Stimulated activated CD4-positive, alpha-beta T cell treated with anti-CD3 and anti-CD28 coated beads, TNF-alpha, amount 100 ng/mL, for 48 hours (primary cell): ENCODE measurements at regions not wholly inside any gene's neighbourhood (a gene's known extent, or its start where the extent isn't known, plus 50 kb on each side); places are given as distances from the start of the nearest gene placed in this dataset.
"Not testable (repeated sequence)": the region's sequence is repeated elsewhere in the genome, so short reads cannot be mapped to it uniquely, and the experiment has no call there.

Experiments
- DNase-seq, 3 donors: peaks; one replicate each; pipeline ENCODE4 v3.0.0-alpha.2; 2020; ENCODE audit warnings: low read depth in 3 of 3

DNA sequence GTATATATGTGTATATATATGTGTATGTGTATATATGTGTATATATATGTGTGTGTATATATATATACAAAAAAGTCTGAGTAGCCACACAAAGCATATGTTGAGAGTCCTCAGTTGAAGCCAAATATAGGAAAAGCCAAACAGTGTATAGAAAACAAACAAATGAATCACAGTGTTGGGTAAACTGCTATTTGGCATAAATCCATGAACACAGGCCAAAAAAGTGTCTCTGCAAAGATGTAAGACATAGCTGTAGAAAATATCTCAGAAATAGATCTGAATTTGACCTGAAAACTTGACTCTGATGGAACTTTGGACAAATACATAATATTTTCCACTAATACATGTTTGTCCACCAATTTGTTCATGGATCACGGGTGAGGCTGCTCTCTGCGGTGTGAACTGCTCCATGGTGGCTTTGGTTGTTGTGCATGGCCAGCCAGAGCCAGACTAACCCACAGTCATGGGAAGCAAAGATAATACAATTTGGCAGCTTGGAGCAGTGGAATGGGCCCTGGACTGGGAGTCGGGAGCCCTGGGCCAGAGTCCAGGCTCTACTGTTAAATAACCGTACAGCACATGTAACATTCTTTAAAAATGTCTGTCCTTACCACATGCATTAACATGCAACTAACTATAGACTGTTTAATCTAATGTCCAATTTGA is 76.9 kb upstream of the EED start:
- DNase-seq: no peak

DNA sequence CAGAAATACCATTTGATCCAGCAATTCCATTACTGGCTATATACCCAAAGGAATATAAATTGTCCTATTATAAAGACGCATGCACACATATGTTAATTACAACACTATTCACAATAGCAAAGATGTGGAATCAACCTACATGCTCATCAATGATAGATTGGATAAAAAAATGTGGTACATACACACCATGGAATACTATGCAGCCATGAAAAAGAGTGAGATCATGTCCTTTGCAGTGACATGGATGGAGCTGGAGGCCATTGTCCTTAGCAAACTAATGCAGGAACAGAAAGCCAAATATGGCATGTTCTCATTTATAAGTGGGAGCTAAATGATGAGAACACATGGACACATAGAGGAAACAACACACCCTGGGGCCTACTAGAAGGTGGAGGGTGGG is 78.3 kb upstream of the EED start:
- DNase-seq: not testable (repeated sequence)

DNA sequence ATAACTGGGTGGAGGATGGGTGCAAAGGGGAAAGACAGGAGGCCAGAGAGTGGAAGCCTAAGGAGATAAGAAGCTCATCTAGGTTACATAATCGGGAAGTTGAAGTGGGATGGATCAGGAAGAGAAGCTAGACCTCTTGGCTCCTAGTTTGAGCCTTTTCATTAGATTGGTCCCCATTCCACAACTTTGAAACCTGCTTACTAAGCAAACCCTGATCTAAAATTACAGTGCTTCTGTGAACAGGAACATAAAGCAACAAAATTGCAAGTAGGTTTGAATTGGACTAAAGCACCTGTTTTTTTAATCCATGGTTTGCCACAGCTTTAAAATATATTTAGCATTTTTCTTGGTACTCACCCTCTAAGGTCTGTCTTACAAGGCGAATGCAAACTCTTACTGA is 80.4 kb upstream of the EED start:
- no peak for DNase-seq

DNA sequence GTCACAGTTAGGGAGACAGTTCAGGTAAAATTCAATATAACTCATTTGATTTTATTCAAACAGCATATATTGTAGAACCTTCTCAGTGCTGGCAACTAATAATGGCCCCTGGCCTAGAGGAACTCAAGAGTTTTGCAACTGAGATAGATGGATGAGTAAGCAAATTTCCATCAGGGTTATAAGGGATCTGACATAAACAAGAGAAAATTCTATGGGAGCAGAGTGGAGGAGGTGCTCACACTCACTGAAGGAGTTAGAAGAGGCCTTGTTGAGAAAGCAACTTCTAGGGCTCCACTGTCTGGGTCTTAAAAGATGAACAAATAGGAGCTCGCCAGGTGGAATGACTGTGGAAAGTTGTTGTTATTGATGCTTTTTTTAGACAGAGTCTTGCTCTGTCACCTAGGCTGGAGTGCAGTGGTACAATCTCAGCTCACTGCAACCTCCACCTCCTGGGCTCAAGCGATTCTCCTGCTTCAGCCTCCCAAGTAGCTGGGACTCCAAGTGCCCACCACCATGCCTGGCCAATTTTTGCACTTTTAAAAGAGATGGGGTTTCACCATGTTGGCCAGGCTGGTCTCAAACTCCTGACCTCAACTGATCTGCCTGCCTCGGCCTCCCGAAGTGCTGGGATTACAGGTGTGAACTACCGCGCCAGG is 81.2 kb upstream of the EED start:
- DNase-seq: not testable (repeated sequence)

DNA sequence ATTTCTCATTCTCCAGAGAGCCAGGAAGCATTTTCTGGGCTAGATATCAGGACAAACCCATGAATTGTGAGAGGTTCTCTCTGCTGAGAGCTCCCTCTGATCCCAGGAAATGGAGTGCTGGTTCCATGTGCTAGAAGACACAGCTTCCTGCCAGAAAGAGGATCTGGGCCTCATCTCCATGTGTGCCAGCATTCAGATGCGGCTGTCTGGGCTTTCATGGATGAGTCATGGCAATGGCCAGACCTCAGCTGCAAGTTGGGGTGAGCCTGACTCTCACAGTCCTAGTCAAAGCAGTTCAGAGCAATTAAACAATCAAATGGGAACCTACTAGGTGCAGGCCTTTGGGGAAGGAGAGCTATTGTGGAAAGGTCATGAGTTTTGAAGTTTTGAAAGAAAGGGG is 82.3 kb upstream of the EED start:
- no peak for DNase-seq

DNA sequence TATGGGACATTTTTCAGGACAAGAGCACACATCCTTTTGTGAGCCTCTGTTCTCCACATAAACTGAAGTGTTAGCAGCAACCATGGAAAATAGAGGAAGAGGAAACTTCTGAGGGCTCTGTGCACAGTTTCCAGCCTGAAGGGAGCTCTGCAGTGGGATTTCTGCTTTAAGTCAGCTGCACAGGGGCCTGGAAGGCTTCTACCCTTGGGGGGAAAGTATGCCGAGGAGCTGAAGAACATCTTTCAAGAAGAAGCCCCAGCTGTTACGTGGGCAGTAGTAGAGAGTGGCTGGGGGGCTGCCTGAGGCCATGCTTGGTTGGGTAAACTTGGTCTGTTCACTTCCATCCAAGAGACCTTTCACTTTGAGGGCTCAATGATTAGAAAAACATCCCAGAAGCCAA is 82.7 kb upstream of the EED start:
- DNase-seq: no peak

DNA sequence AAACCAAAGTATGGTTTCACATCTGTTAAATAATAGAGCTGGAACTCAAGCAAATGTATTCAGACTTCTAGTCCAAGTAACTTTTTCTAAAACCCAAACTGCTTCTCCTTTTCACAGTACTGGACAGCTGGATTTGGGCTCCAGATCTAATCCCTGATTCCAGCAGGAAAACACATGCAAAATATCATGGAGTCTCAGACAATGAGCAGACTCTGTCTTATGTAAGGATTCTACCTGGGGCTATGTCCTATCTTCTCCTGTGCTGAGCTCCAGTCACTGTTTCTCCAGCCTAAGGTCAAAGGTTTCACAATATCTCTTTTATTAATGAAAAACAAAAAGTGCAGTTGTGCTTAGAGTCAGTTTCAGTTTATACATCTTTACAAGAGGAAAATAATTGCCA is 83.2 kb upstream of the EED start:
- no peak for DNase-seq

DNA sequence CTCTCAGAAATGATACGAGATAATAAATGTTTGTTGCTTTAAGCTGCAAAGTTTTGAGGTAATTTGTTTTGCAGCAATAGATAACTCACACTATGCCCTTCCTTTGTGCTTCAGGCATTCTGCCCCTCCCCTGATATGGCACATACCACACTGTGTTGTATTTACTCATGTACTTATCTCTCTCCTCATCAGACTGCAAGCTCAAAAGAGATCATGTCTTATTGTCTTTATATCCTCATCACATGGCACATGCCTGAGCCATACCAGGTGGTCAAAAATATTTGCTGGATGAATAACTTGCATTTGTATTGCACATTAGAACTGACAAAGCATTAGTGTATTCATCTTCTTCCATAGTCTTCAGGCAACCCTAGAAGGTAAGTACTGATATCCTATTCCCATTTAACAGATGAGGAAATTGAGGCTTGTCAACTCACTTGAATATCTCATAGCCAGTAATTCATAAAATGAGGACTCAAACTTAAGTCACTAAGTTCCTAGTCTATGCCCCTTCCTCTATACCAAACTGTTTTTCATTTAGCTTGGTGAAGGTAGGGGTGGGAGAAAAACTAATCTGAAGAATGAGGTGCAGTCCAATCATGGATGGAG is 83.9 kb upstream of the EED start:
- no peak for DNase-seq

DNA sequence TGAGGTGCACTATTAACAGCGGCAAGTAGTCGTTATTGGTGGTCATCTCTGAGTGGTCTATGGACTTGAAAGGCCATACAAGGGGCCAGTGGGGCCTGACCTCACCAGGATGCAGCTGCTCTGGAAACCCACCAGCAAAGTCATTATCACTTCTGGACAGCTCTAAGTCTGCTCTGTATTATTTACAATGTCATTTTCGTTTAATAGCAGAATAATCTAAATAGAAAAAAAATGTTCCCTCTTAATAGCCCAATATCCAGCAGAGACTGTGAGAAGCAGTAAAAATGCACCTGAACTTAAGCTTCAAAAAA is 85.0 kb upstream of the EED start:
- DNase-seq: no peak

DNA sequence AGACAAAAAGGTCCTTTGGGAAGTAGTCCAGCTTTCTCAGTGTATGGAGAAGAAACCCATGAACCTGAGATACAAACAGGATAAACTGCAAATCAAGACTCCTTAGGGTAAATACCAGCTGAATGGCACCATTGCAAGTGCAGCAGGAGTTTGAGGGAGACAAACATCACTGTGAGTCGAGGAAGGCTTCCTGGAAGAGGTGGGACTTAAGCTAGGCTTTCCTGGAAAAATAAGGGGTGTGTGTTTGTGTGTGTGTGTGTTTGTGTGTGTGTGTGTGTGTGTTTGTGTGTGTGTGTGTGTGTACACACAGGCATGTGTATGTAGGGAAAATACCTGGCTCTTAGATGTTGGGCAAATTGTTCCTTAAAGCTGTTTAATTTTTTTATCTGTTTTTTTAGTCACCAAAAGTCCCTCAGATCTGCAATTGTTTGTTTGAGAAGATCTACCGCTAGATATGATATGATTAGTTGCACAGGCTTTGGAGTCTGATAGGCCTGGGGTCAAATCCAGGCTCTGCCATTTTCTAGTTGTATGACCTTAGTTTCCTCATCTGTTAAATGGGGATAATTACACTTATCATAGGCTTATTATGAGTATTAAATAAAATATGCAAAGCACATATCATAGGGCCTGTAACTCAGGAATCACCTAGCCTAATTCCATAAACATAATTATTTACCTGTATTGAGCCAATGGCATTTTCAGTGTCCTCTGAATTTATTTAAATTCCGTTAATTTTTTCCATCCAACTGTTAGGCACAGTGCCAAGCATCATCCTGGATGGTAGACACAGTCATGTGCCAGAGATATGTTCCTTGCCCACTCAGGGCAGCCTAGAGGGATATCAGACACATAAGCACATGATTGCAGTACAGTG is 85.6 kb upstream of the EED start:
- DNase-seq: no peak

DNA sequence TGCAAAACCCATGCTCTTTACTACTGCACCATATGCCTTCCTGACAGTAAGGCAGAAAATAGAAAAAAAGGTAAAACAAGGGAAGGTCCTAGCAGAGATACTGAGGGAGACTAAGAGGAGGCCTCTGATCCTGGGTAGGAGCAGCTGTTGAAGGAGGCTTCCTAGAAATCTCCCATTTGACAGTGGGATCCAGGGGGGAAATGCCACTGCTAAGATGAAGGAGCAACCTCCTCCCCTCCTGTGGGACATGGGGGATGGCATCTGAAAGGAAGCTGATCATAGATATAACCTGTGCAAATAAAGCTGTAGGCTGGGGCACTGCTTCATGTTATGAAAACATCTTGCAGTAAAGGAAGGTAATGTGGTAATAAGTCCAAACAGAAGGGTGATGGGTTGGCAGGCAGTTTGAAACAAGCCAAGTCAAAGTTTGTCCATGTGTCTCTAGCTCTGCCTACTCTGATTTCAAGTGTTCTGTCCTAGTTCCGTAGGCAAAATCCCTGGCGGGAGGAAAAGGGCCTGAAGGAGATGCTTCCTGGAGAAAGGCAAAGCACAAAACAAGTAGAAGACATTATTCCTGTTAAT is 86.7 kb upstream of the EED start:
- DNase-seq: no peak

DNA sequence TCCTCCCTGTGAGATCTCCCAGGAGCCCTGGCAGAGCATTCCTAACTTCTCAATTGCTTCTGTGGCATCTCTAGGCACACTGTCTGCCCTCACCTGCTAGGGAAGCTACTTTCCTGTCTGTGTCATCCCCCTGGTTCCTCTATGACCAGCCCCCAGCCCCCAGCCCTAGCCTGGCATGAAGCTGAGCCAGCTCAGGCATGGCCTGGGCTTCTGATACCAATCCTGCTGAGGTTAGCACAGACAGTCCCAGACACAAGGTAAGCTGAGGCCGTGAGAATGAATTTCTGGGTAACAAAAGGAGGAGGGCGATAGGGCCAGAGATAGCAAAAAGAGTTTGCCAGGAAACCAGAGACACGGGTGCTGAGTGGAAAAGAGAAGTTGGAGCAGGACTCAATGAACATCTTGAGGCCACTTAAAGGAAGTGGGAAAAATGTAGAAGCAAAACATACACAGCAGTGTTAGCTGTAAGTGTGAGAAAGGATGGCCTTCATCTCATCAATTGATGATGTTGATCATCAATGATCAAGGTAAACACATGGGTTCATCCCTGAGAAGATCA is 87.6 kb upstream of the PICALM start:
- no peak for DNase-seq

DNA sequence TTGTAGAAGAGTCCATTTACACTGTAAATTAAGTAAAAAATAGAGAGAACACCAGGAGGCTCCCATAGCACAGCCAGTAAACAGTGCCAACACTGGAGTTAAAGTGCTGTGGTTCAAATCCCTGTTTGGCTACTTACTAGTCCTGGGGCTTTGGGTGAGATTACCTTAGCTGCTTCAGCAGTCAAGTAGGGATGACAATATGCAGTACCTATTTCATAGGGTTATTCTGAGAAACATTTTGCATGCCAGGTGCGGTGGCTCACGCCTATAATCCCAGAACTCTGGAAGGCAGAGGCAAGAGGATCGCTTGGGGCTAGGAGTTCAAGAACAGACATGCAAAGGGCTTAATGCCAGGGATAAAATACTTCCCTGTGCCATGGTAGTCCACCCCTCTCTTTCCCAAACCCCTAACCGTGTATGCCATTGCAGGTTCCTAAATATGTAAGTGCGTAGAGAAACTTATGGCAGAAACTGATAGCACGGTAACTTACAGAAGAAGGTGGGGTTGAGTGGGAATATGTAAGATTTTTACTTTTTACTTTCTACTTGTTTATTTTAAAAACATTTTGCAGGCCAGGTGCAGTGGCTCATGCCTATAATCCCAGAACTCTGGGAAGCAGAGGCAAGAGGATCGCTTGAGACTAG is 86.4 kb upstream of the PICALM start:
- no peak for DNase-seq

DNA sequence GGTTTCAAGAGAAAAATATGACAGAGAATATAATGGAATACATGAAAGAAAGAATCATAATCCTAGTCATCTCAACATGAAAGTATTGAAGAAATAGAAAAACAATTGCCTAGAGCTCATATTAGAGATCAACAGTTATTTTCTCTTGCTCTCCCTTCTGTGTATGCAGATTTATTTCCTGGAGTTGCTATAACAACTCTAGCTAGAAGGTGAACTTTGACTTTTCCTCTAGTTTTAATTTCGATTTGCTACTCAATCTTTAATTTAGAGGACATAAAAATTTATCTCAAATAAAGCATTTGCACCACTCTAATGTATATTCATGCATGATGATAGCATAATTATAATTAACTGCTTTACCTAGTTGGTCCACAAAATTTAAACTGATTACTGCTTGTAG is 84.6 kb upstream of the PICALM start:
- DNase-seq: no peak

DNA sequence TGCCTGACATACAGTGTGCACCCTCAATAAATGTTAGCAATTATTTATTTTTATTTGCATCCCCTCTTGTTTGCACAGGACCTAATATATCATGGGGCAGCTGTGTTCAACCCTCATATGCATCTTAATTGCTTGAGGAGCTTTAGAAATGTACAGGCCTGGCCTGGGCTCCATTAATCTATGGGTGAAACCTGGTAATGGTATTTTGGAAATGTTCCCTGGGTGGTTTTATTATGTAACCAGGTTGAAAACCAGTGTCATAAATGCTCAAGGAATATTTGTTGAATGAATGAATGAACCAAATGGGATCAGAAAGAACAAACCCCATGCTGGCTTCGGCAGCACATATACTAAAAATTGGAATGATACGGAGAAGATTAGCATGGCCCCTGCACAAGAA is 84.0 kb upstream of the PICALM start:
- no peak for DNase-seq

DNA sequence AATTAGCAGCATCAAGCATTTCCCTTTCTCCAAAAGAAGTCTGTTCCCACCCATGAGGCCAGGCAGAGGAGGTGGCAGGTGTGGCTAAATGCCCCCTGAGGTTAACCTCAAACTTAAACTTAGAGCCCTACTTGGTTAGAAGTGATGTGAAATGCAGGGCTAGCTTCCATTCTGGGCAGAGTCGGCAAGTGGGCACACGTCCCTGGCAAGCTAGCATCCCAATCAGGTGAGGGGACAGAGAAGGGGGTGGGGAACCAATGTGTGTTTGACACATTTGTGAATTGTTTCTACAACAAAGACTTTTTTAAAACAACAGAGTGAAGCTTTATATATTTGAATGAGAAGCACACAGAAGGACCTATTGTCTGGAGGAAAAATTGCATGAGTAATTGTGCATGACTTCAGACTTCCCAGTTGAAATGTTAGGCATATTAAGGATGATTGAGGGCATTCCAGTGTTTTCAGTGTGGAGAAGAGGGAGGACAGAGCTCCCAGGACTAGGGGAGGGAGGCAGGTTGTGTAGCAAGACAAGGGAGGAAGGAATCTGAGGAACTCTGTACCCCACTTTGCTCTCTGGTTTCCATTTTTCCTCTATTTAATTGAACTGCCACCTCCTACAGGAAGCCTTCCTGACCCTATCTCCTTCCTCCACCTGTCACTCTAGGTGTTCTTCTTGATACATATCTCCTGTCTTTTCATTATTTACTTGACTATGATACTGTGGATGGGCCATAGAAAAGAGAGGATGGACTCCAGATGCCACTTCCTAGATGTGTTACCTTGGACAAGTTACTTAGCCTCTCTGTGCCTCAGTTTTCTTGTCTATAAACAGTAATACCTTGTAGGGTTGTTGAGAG is 83.3 kb upstream of the PICALM start:
- no peak for DNase-seq

DNA sequence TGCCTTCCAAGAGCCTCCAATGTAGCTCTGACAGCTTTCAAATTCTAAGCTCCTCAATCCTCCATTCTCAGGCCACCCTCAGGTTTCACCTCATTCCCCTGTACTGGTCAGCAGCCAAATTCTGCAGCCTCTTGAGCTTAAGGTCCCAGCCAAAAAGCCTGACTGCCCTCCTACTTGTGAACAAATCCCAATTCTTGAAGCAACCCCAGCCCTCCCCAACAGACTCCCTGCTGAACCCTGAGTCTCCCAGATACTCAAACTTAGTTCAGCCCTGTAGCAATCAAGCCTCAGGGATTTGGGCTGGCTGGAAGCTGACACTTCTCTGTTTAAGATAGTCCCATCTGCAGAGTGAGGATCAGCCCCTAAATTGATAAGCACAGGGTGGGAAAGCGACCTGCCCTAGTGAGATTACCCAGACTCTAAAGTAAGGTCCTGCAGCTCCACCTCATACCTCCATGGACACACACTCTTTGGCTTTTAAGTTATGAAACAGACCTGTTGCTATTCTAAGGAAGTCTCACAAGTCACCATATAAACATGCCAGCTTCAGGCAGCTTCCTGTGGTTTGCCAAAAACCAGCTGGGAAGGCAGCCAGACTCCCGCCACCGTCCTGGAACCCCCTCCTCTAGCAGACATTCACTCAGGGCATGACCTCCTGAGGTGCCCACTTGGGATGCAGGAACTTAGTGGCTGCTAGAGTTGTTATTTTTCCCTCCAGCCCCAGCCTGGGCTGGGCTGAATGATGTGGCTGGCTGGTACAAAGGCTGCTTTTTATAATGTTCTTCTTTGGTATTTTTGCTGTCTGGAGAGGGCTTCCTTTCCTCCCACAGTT is 82.5 kb upstream of the PICALM start:
- DNase-seq: no peak

DNA sequence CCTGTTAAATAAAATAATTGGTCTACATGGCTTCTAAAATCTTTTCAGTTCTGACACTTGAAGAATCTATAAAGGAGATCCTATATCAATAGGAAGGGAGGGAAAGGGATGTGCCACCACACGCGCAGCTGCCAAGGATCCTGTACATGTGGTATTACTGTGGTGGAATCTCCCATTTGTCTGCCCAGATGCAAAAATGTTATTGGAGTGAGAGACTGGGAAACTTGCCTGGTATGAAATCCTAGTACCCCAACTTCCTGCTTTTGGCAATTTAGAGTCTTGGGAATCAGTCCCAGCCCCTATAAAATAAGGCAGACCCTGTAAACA is 81.9 kb upstream of the PICALM start:
- DNase-seq: no peak

DNA sequence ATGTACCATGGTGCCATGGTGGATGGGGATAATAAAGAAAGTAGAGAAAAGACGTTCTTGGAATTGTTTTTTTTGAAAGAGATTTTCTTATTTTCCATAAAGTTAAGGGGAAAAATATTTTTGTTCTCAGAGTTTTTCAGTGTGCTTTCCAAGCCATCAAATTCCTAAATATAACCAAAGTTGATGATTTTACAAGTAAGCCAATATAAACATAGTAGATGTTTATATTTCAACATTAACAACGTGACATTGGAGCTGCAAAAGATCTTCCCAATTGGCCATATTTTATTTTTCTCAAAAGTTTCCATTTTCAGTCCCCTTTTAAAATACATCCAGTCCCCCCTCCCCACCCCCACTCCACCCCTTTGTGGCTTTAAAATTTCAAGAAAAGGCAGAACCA is 80.9 kb upstream of the PICALM start:
- no peak for DNase-seq

DNA sequence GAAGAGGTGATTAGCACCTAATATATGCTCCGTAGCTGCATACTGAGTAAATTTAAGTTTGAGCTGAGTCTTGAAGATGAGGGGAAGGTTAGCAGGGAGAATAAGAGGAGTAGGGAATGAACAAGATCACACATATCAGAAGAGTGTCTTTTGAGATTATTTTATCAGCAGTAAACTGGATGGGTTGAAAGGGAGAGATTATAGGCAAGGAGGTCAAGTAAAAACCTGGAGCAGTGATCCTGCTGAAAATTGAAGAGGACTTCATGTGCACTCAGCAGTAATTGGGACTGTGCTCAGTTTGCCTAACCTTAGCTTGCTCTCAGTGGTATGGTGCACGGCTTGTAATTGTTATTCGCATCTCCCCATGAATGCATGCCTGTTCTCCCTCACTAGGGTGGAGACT is 79.5 kb upstream of the PICALM start:
- DNase-seq: no peak
